ENCODE measurements at regions not wholly inside any gene's neighbourhood (a gene's known extent, or its start where the extent isn't known, plus 50 kb on each side); places are given as distances from the start of the nearest gene placed in this dataset.

GRCh38 chr1:90768826-90769225 lies 51.7 kb upstream of the BARHL2 start:
- FAIRE-seq (no peak), DNase-seq (ENCODE audit: low read depth in 1 of 2, low spot score in 2 of 2) (no peak)
- H3K79me2 ChIP-seq (ENCODE audit: control insufficient read depth in 1 of 2, insufficient read depth in 2 of 2, low read length in 2 of 2) = no peaks in the 10 kb centered on the region
- ChIA-PET POLR2A (ENCODE audit: partially characterized antibody) (no interaction called here), CTCF (ENCODE audit: partially characterized antibody) (interaction anchor here (1.2 kb wide), 1 partner anchor 54 kb away, joined by 3 read pairs; no protein-coding TSS in a partner anchor)
- H3K56ac ChIP-seq (replicated peaks; ENCODE audit: insufficient read length, low read depth, low read length) = no peak overlapping the region
- H3K4me3 ChIP-seq (ENCODE audit: extremely low read depth in 1 of 4, insufficient read depth in 2 of 4, low read depth in 3 of 4, low read length in 4 of 4) = no peak overlapping the region
- no peak overlapping the region for H3K14ac ChIP-seq (ENCODE audit: insufficient read length)
- no peak overlapping the region for H2AK5ac ChIP-seq (ENCODE audit: low read depth, low read length)
- no peaks in the 10 kb centered on the region for H4K20me1 ChIP-seq (replicated peaks in 1 of 2; ENCODE audit: control insufficient read depth in 1 of 2, insufficient read depth in 2 of 2, low read length in 2 of 2)
- H2BK120ac ChIP-seq (replicated peaks; ENCODE audit: low read depth, low read length) = no peak overlapping the region
- no peak overlapping the region for H3K4ac ChIP-seq (replicated peaks; ENCODE audit: insufficient read length, low read depth, low read length)
- no peaks in the 10 kb centered on the region for H3K36me3 ChIP-seq (ENCODE audit: control insufficient read depth in 2 of 4, insufficient read depth in 4 of 4, low read length in 3 of 4)
- no peak overlapping the region for H4K8ac ChIP-seq (ENCODE audit: extremely low read depth, insufficient read depth, low read length)
- H3K23me2 ChIP-seq (ENCODE audit: low read depth, low read length) = no peaks in the 10 kb centered on the region
- WGBS, 2 experiments (ENCODE audit: extremely low coverage in 1 of 2, insufficient coverage in 1 of 2, insufficient read length in 1 of 2, insufficient replicate concordance in 2 of 2, low coverage in 1 of 2, low lambda C conversion rate in 2 of 2, missing lambda C conversion rate in 1 of 2) = 92% methylated on average over 2 of the region's 2 CpGs; no CpG with 5 or more reads in 1 of the 2 experiments
- no peaks in the 10 kb centered on the region for H3K4me1 ChIP-seq (replicated peaks in 1 of 4; ENCODE audit: control insufficient read depth in 3 of 4, insufficient read depth in 4 of 4, low read length in 3 of 4)
- H3K27ac ChIP-seq (ENCODE audit: low read depth, low read length) = no peak overlapping the region
- H3K4me2 ChIP-seq (ENCODE audit: insufficient read depth in 1 of 2, low read depth in 2 of 2, low read length in 2 of 2) = no peak overlapping the region
- peaks cover 0 to 2% (median 0%) of the 10 kb centered on the region in 4 experiments; a peak in 1 of 7 replicates for H3K27me3 ChIP-seq (replicated peaks in 1 of 4; ENCODE audit: control insufficient read depth in 3 of 4, extremely low read depth in 1 of 4, insufficient read depth in 3 of 4, low read length in 3 of 4)
- H4K5ac ChIP-seq (ENCODE audit: insufficient read length, low read depth, low read length) = no peak overlapping the region
- H2BK20ac ChIP-seq (ENCODE audit: low read length) = no peak overlapping the region
- H2AFZ ChIP-seq (ENCODE audit: low read length) = no peak overlapping the region
- no peak overlapping the region for H4K91ac ChIP-seq (replicated peaks; ENCODE audit: insufficient read length, low read length)
- H3K23ac ChIP-seq (ENCODE audit: insufficient read length) = no peak overlapping the region
- H3K9me3 ChIP-seq (ENCODE audit: insufficient read depth in 2 of 2, low read depth in 1 of 2, low read length in 1 of 2) = no peaks in the 10 kb centered on the region
- H3K79me1 ChIP-seq (ENCODE audit: low read depth, low read length) = no peaks in the 10 kb centered on the region
- no peak overlapping the region for H3K9ac ChIP-seq (replicated peaks in 1 of 4; ENCODE audit: extremely low read depth in 1 of 4, low read depth in 3 of 4, low read length in 3 of 4)
- no peak overlapping the region for H3K18ac ChIP-seq (ENCODE audit: extremely low read depth, low read length)
- no peak overlapping the region for H2BK5ac ChIP-seq (ENCODE audit: low read depth, low read length)
- no peak overlapping the region for H2BK15ac ChIP-seq (ENCODE audit: low read length)
- H2BK12ac ChIP-seq (ENCODE audit: low read depth, low read length) = no peak overlapping the region
- TF ChIP-seq SRF (IDR thresholded peaks at IDR 0.05; ENCODE audit: low read depth, low read length) (no peak), KDM4A (IDR thresholded peaks at IDR 0.05; ENCODE audit: low read depth, low read length, severe bottlenecking) (no peak), CBX8 (IDR thresholded peaks at IDR 0.05; ENCODE audit: borderline replicate concordance, low read depth, low read length) (no peak), BRCA1 (IDR thresholded peaks at IDR 0.05; ENCODE audit: low read depth, low read length) (no peak), CTCF (IDR thresholded peaks at IDR 0.05; ENCODE audit: control extremely low read depth in 1 of 3, insufficient read depth in 1 of 3, low read depth in 1 of 3, low read length in 3 of 3) (no peak), JUN (IDR thresholded peaks at IDR 0.05; ENCODE audit: low read depth, low read length) (no peak), USF2 (IDR thresholded peaks at IDR 0.05; ENCODE audit: low read length) (no peak), CTBP2 (IDR thresholded peaks at IDR 0.05; ENCODE audit: borderline replicate concordance, insufficient read depth, insufficient read length, low read length) (no peak), CBX5 (IDR thresholded peaks at IDR 0.05; ENCODE audit: low read depth, low read length) (no peak), ATF3 (IDR thresholded peaks at IDR 0.05; ENCODE audit: insufficient read depth, low read depth, low read length) (no peak)

All from H1 (cell line).